Endothelial cell of umbilical vein (primary cell): ENCODE measurements at regions not wholly inside any gene's neighbourhood (a gene's known extent, or its start where the extent isn't known, plus 50 kb on each side); places are given as distances from the start of the nearest gene placed in this dataset.

ENCODE experiments used
- BruUV-seq: library from RNA; stranded (reverse); fragments of 400-500 nt; replicated peaks from 2 replicates; lab custom pipeline; 2021; lab: Mats Ljungman, UMichigan
- CTCF ChIA-PET: fragments of 300-600, 350-600 bp; sonication (Branson Sonifier 250); formaldehyde crosslinking; loops from one replicate; lab custom pipeline; 2021; ENCODE audit warnings: antibody characterized with exemption, inconsistent platforms; lab: Charles Lee
- POLR2A ChIA-PET: fragments of 300-600, 350-600 bp; sonication (Branson Sonifier 250); formaldehyde crosslinking; loops from one replicate; lab custom pipeline; 2021; ENCODE audit warnings: antibody characterized with exemption, inconsistent platforms; lab: Charles Lee
- DNase-seq: peaks from one replicate; pipeline ENCODE4 v3.0.0-alpha.2; 2011; ENCODE audit warnings: low read depth, low spot score
- FAIRE-seq: peaks from 2 replicates; lab custom pipeline; 2011; peaks lifted over from hg19 to GRCh38; lab: Jason Lieb, UNC
- H2AFZ ChIP-seq: 2 replicates; pipeline ENCODE4 v1.6.0; 2012; ENCODE audit warnings: low read depth, low read length, control low read depth, inconsistent platforms
- H3K27ac ChIP-seq: 2 replicates; pipeline ENCODE4 v1.5.1; 2011; ENCODE audit warnings: low read depth, mild to moderate bottlenecking, control low read depth, low read length, moderate library complexity; ENCODE audit not compliant: insufficient read depth
- H3K27me3 ChIP-seq, 2 experiments: 2 replicates each; pipeline versions ENCODE4 v1.6.0 to v1.6.1; 2011; ENCODE audit warnings: low read length in 2 of 2, mixed read lengths in 1 of 2; ENCODE audit not compliant: control insufficient read depth in 2 of 2, insufficient read depth in 2 of 2
- H3K36me3 ChIP-seq, 2 experiments: 2 replicates in 1 of 2; 3 replicates in 1 of 2; pipeline ENCODE4 v1.5.1; 2011; ENCODE audit warnings: low read length in 2 of 2, mild to moderate bottlenecking in 1 of 2, moderate library complexity in 1 of 2; ENCODE audit not compliant: control insufficient read depth in 2 of 2, insufficient read depth in 2 of 2; ENCODE audit errors: extremely low read depth in 1 of 2
- H3K4me1 ChIP-seq: 3 replicates; pipeline ENCODE4 v1.5.1; 2011; ENCODE audit warnings: mild to moderate bottlenecking, low read length; ENCODE audit not compliant: control insufficient read depth, insufficient read depth; ENCODE audit errors: extremely low read depth
- H3K4me2 ChIP-seq: 2 replicates; pipeline ENCODE4 v1.6.1; 2011; ENCODE audit warnings: low read length, control low read depth, mixed read lengths; ENCODE audit not compliant: insufficient read depth
- H3K4me3 ChIP-seq, 3 experiments: fragments of 200-600 bp in 1 of 3; sonication (generic), shearing (Covaris generic) in 1 of 3; replicated peaks in 1 of 3; 2 replicates each; pipeline ENCODE4 v1.5.1; 2011 to 2016; ENCODE audit warnings: control low read depth in 3 of 3, low read length in 3 of 3, mild to moderate bottlenecking in 2 of 3, inconsistent platforms in 1 of 3, low read depth in 1 of 3, moderate library complexity in 1 of 3; ENCODE audit not compliant: insufficient read depth in 1 of 3
- H3K79me2 ChIP-seq: 2 replicates; pipeline ENCODE4 v1.6.0; 2012; ENCODE audit warnings: low read length, inconsistent platforms; ENCODE audit not compliant: control insufficient read depth, insufficient read depth
- H3K9ac ChIP-seq: replicated peaks from 2 replicates; pipeline ENCODE3; 2011; ENCODE audit warnings: low read length, control low read depth; ENCODE audit not compliant: insufficient read depth; ENCODE audit errors: extremely low read depth
- H3K9me1 ChIP-seq: replicated peaks from 3 replicates; pipeline ENCODE4 v1.6.0; 2011; ENCODE audit warnings: mild to moderate bottlenecking, low read length; ENCODE audit not compliant: control insufficient read depth, insufficient read depth; ENCODE audit errors: extremely low read depth
- H3K9me3 ChIP-seq: replicated peaks from 2 replicates; pipeline ENCODE4 v1.5.1; 2012; ENCODE audit warnings: low read length, inconsistent platforms; ENCODE audit not compliant: control insufficient read depth, insufficient read depth
- H4K20me1 ChIP-seq: replicated peaks from 2 replicates; pipeline ENCODE3; 2011; ENCODE audit warnings: mild to moderate bottlenecking, low read length; ENCODE audit not compliant: control insufficient read depth, insufficient read depth; ENCODE audit errors: extremely low read depth
- CTCF ChIP-seq, 2 donors: IDR thresholded peaks; 1 replicate in 1 of 2; 2 replicates in 1 of 2; pipeline ENCODE4 v1.5.1; 2011; ENCODE audit warnings: low read length in 2 of 2, mild to moderate bottlenecking in 2 of 2, moderate library complexity in 2 of 2, control low read depth in 1 of 2, inconsistent platforms in 1 of 2, low read depth in 1 of 2; ENCODE audit not compliant: insufficient read depth in 1 of 2; ENCODE audit errors: extremely low read depth in 1 of 2
- EZH2 ChIP-seq: IDR thresholded peaks from 2 replicates; pipeline ENCODE4 v1.6.1; 2012; ENCODE audit warnings: borderline replicate concordance, low read depth, mild to moderate bottlenecking, moderate library complexity, low read length, inconsistent platforms; ENCODE audit not compliant: severe bottlenecking
- FOS ChIP-seq: IDR thresholded peaks from 2 replicates; pipeline ENCODE4 v1.6.1; 2011; ENCODE audit warnings: mild to moderate bottlenecking, low read length, moderate library complexity, borderline replicate concordance; ENCODE audit not compliant: insufficient read depth
- GATA2 ChIP-seq: IDR thresholded peaks from 2 replicates; pipeline ENCODE4 v1.7.0; 2011; ENCODE audit warnings: low read depth, mild to moderate bottlenecking, moderate library complexity, mixed read lengths, low read length; ENCODE audit not compliant: insufficient read length, insufficient read depth
- JUN ChIP-seq: IDR thresholded peaks from 2 replicates; pipeline ENCODE4 v1.6.1; 2011; ENCODE audit warnings: borderline replicate concordance, low read depth; ENCODE audit not compliant: insufficient read length, insufficient read depth
- MAX ChIP-seq: IDR thresholded peaks from 2 replicates; pipeline ENCODE4 v1.6.1; 2011; ENCODE audit not compliant: insufficient read depth, insufficient read length
- MYC ChIP-seq: IDR thresholded peaks from one replicate; pipeline ENCODE4 v1.6.1; 2011; ENCODE audit warnings: mild to moderate bottlenecking, low read depth, low read length
- POLR2A ChIP-seq: IDR thresholded peaks from 2 replicates; pipeline ENCODE4 v1.6.1; 2012; ENCODE audit warnings: low read depth, mild to moderate bottlenecking, control low read depth, low read length
- POLR2AphosphoS5 ChIP-seq: IDR thresholded peaks from 2 replicates; pipeline ENCODE4 v1.6.1; 2012; ENCODE audit warnings: low read depth, mild to moderate bottlenecking, control low read depth, low read length, moderate library complexity; ENCODE audit not compliant: insufficient read depth
- dilution Hi-C: fragments of 300-500 bp; cut with MboI; formaldehyde crosslinking; loops from one replicate; pipeline ENCODE4 v1.15.0; 2019; ENCODE audit warnings: low sequenced_read_pairs; ENCODE audit not compliant: extremely low pct_ligation_motif_present
- intact Hi-C: fragments of 100-400 bp; cut with micrococcal nuclease; formaldehyde crosslinking; loops from one replicate; pipeline ENCODE4 v1.10.0; 2022

- no TSS peak for BruUV-seq
- no peaks in the 10 kb centered on the region for H3K9me3 ChIP-seq
- CTCF ChIA-PET, result interaction anchor here (1.5 kb wide), 1 partner anchor 18 kb away, joined by 3 read pairs; no protein-coding TSS in a partner anchor
- DNase-seq, result peak; percentile 50
- no peak overlapping the region for H3K27ac ChIP-seq
- dilution Hi-C loops, result no loop called here
- no peak overlapping the region for H3K4me3 ChIP-seq
- H3K27me3 ChIP-seq, result no peaks in the 10 kb centered on the region
- no peaks in the 10 kb centered on the region for H3K36me3 ChIP-seq
- H3K9ac ChIP-seq, result no peak overlapping the region
- H3K79me2 ChIP-seq, result no peaks in the 10 kb centered on the region
- H4K20me1 ChIP-seq, result no peaks in the 10 kb centered on the region
- H3K9me1 ChIP-seq, result no peaks in the 10 kb centered on the region
- TF ChIP-seq GATA2, result peak; percentile 20
- no peak for TF ChIP-seq MAX
- TF ChIP-seq FOS, result peak; percentile 67
- no peak for TF ChIP-seq MYC
- POLR2A ChIA-PET, result no interaction called here
- H2AFZ ChIP-seq, result no peak overlapping the region
- FAIRE-seq, result no peak
- H3K4me1 ChIP-seq, result peaks cover 11% of the 10 kb centered on the region
- peak overlapping the region; percentile 33 for H3K4me2 ChIP-seq
- intact Hi-C loops, result loop anchor here (10.0 kb wide), 1 partner anchor 1058 kb away; the partner anchor contains the start of gene DIPK2A
Measured at GRCh38 chr3:145032791-145033190, 1061.2 kb downstream of the DIPK2A start.

- H3K9me1 ChIP-seq, result no peaks in the 10 kb centered on the region
- no peak for FAIRE-seq
- H3K27ac ChIP-seq, result no peak overlapping the region
- no peak overlapping the region for H2AFZ ChIP-seq
- intact Hi-C loops, result loop anchor here (10.0 kb wide), 1 partner anchor 1061 kb away; the partner anchor contains the start of gene DIPK2A
- CTCF ChIA-PET, result no interaction called here
- H3K4me1 ChIP-seq, result peaks cover 11% of the 10 kb centered on the region
- no peak for DNase-seq
- H3K9me3 ChIP-seq, result no peaks in the 10 kb centered on the region
- POLR2A ChIA-PET, result no interaction called here
- no peaks in the 10 kb centered on the region for H3K36me3 ChIP-seq
- no peaks in the 10 kb centered on the region for H4K20me1 ChIP-seq
- no peak for TF ChIP-seq MYC
- TF ChIP-seq JUN, result no peak
- no peak for TF ChIP-seq GATA2
- TF ChIP-seq EZH2, result no peak
- TF ChIP-seq POLR2AphosphoS5, result no peak
- TF ChIP-seq POLR2A, result no peak
- no peak for TF ChIP-seq CTCF (IDR thresholded peaks at IDR 0.05; ENCODE audit: extremely low read depth in 1 of 2, insufficient read depth in 1 of 2, low read depth in 1 of 2, low read length in 2 of 2)
- no peak for TF ChIP-seq MAX
- TF ChIP-seq FOS, result no peak
- no TSS peak for BruUV-seq
- no peaks in the 10 kb centered on the region for H3K27me3 ChIP-seq
- no peaks in the 10 kb centered on the region for H3K79me2 ChIP-seq
- H3K4me2 ChIP-seq, result no peak overlapping the region
- H3K4me3 ChIP-seq, result no peak overlapping the region
- H3K9ac ChIP-seq, result no peak overlapping the region
- dilution Hi-C loops, result no loop called here
Measured at GRCh38 chr3:145035682-145036081, 1064.1 kb downstream of the DIPK2A start.
